ENCODE measurements at regions not wholly inside any gene's neighbourhood (a gene's known extent, or its start where the extent isn't known, plus 50 kb on each side); places are given as distances from the start of the nearest gene placed in this dataset.
A peak's percentile ranks its signal among the peaks of the same experiment; 100 is the strongest.

GRCh38 chr17:79393358-79394052 is 217.3 kb downstream of the RBFOX3 start:
- peak; percentile 73 for DNase-seq

GRCh38 chr17:79392598-79392997 is 218.3 kb downstream of the RBFOX3 start:
- DNase-seq, result no peak

GRCh38 chr17:79391376-79392233 is 219.2 kb downstream of the RBFOX3 start:
- DNase-seq, result peak; percentile 62

- DNase-seq, result no peak
Observed at GRCh38 chr17:79389896-79390295, 221.0 kb downstream of the RBFOX3 start.

DNA sequence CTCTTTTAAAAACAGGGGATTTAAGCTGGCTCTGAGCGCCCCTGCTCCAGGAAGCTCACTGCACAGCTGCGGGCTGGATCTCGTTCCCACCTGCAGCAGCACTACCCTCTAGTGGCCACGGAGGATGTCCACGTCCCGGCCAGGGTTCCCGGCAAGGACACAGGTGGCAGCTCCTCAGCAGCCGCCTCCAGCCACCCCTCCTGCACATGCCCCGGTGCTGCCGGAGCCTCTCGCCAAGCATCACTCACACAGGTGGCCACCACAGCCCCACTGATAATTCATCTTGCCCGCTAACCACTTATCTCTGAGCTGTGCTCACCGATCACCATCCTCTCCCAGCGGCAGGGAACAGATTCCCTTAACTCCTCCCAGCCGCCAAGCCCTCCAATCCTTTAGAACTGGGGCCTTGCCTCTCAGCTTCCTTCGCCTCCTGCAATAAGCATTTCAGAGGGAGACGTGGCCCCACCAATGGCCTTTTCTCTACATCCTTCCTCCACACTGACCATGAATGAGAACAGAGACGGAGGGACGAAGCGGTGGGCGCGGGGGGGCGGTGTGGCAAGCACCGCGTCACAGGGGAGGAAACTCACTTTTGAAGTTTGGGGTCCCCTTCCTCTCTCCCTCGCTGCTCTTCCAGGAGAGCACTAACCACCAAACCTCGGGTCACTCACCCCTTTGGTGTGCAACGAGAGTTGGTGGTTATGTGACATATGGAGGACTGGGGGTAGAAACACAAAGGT is 222.1 kb downstream of the RBFOX3 start:
- peak; percentile 23 for DNase-seq

DNA sequence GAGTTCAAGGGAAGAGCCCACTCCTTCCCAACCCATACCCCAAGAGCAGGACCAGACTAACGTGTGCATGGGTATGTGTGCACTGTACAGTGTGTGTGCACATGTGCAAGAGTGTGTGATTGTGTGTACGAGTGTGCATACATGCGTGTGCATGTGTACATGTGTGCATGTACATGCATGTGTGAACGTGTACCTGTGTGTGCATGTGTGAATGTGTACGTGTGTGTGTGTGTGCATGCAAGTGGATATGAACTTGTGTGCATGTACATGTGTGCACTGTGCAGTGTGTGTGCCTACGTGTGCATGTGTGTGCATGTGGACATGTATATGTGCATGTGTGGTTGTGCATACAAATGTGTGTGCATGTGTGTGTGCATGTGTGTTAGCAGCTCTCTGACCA is 223.1 kb downstream of the RBFOX3 start:
- no peak for DNase-seq

DNA sequence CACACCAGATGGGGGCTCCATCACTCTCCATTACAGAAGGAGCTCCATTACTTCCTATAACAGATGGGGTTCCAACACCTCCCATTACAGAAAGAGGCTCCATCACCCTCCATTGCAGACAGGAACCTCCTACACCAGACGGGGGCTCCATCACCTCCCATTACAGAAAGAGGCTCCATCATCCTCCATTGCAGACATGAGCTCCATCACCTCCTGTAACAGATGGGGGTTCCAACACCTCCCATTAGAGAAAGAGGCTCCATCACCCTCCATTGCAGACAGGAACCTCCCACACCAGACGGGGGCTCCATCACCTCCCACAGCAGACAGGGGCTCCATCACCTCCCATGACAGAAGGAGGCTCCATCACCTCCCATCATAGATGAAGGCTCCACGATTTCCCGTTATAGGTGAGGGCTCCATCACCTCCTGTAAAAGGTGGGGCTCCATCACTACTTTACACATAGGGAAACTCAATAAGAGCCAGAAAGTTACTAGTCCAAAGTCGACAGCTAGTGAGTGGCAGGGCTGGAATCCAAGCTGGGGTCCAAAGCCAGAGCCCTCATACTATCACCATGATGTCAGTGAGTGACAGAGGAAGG is 224.8 kb downstream of the RBFOX3 start:
- DNase-seq, result no peak

DNA sequence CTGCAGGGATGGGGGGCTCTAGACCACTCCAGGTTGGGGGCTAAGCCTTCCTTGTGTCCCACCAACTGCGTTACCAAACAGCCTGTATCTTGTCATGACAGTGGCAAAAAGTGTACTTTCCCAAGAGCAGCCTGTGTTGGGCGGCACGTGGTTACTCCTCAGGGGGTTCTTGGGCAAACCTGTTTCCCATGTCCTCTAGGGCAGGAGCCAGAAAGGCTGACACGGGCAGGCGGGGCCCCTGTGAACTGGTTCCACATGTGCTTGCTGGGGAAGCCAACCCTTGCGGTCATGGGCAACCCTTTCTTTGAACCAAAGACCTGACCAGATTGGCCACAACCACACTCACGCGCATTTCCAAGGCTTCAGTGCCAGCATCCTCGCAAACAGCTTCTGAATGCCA is 228.5 kb downstream of the RBFOX3 start:
- no peak for DNase-seq

- no peak for DNase-seq
Observed at GRCh38 chr17:79379700-79380445, 231.0 kb downstream of the RBFOX3 start.

DNA sequence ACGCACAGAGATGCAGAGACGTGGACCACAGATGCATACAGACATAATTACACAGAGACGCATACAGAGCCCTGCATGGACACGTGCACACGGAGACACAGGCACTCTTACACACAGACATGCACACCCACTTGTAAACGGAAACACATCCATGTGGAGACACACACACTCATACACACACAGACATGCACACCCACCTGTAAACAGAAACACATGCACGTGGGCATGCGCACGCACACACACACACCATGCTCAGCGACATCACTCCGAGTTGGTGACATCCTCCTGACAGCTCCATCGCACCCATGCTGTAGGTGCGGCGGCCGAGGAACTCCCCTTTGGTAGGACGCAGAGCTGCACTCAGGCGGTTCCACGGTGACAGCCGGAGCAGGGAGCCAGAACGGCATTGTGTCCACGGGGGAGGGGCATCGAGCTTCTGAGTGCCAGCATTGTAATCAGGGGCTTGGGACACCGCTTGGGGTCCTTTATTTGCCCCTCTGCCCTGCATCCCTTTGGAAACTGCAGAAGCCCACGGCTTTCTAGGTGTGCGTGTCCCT is 233.5 kb downstream of the RBFOX3 start:
- DNase-seq, result no peak

GRCh38 chr17:79374807-79375206 is 236.0 kb downstream of the RBFOX3 start:
- DNase-seq, result no peak

DNA sequence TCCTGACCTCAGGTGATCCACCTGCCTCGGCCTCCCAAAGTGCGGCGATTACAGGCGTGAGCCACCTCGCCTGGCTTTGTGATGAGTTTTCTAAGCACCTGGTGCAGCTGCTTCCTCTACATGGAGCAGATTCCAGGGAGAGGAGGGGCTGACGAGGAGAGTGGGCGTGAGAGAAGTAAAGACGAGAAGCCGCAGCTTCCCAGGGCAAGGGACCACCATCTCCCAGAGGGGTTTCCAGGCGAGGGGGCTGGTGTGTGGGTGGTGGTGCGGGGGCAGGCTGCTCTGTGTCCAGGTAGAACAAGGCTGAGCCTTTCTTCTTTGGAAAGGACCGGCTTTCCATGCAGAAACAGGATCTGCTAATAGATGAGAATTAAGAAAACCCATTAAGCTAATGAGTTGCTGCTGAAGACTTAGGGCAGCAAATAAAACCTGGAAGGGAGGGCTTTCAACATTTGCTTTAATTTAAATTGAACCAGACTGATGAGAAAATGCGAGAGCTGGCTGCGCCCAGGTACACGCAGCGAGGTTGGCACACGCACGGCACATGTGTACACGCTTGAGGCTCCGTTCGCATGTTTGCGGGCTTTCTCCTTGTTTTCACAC is 236.7 kb downstream of the RBFOX3 start:
- DNase-seq, result no peak

DNA sequence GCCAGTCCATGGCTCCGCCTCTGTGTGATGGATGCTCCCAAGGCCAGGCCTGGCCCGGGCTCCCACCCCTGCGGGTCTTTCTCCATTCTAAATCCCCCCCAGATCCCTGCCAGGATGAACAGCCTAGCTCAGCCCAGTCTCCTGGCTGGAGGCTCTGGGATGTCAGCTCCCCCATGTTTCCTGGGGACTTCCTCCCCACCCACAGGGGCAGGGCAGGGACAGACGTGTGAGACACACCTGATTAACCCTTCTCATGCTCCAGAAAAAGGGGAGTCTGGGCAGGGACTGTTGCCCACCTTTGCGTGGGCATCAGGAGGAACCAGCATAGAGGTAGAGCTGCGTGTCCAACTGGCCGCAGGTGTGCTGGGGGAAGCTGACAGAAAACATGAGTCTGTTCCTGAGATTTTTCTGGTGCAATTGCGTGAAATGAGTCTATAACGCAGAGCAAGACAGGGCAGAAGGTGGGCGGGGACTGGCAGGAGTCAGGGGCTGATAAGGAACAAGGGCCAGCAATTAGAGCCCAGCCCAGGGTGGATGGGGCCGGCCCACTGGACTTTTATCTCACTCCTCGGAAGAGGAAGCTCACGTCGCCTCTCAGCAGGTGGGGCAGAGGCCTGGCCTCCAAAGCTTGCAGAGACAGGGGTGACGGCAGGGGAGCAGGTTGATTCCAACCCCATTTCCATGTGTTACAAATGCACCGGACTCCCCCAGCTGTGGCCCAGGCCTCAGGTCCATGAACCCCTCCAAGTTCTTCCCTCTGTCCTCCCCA is 238.2 kb downstream of the RBFOX3 start:
- DNase-seq, result no peak

- DNase-seq, result no peak
Observed at GRCh38 chr17:79371984-79372383, 238.9 kb downstream of the RBFOX3 start.

DNA sequence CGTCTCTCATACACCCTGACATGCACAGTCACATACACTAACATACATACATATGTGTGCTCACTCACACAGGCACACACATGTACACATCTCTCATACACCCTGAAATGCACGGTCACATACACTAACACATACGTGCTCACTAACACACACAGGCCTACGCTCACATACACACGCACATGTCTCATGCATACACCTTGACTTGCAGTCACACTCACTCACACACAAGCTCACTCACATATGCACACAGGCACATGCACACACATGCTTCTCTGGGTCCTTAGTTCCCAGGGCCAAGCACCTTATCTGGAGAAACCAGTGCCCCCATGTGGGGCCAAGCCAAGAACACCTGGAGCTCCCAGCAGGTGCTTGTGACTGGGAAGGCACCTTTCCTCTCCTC is 240.3 kb downstream of the RBFOX3 start:
- no peak for DNase-seq

DNA sequence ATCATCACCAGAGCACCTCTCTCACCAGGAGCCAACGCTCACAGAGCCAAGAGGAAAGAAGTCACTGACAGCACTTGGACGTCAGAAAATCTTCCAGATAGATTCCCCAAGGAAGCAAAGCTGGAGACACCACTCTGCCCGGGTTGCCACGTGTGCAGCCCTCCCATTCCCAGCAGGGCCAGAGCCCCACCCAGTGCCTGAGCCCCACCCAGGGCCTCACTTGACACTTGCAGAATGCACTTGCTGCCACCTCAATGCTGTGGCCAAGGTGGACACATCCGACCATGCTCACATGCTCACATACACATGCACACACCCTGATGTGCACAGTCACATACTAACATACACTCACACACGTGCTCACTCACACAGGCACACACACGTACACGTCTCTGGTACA is 240.7 kb downstream of the RBFOX3 start:
- no peak for DNase-seq

- DNase-seq, result no peak
Observed at GRCh38 chr17:79369532-79369931, 241.3 kb downstream of the RBFOX3 start.

DNA sequence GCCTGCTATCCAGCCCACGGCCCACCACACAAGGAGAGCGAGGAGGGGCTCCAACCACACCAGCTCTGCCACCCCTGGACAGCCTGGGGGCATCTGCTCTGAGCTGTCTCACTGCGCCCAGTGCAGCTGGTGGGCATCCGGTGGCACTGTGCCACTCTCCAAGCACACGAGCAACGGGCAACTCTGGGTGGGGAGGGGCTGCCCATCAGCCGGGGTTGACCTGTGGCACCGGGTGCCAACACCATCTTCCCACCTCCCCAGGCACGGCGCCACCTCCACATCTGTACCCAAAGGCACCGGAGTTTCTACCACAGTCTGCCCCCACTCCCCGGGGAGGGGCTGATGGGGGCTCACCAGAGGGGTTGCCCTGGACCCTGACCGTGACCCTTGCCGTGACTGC is 241.8 kb downstream of the RBFOX3 start:
- no peak for DNase-seq

DNA sequence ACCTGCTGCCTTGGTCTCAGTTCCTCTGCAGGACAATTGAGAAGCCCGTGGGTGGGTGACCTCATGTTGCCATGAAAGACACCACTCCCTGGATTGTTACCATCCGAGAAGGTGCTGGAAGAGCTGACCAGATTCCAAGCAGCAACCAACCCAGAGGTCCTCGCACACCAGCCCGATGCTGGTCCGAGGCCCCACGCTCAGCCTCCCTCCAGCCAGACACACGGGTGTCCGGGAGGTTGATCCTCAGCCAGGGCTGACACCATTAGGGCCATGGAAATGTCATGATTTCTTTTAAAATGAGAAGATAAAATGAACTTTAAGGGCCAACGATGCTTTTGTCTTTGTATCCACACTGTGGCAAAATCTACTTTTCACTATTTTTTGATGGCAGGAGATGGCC is 242.3 kb downstream of the RBFOX3 start:
- DNase-seq, result no peak

DNA sequence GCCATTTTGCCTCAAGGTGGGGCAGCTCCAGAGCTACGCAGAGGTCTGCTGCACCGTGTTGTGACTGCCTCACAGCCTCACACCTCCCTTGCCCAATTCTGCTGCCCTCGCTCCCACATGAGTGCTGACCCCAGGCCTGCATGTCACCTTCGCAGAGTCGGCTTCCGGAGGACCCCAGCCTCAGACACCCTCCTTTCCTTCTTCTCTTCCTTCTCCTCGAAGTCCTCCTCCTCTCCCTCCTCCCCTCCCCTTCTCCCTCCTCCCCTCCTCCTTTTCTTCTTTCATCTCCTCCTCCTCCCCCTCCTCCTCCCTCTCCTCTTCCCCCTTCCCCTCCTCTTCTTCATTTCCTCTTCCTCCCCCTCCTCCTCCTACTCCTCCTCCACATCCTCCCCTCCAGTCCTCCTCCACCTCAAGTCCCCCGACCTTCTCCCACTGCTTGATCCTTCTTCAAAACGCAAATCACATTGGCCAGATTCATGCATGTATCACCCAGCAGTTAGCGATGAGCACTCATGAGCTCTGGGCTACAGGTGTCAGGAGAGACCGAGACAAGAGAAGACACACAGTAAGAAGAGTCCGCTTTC is 243.8 kb downstream of the RBFOX3 start:
- no peak for DNase-seq

All from activated CD4-positive, alpha-beta T cell treated with anti-CD3 and anti-CD28 coated beads, Interleukin-10, Interleukin-2, amounts not matched to agents 100 ng/mL and 50 ng/mL, durations not matched to agents 16 hours and 8 hours (primary cell).